ENCODE measurements at regions not wholly inside any gene's neighbourhood (a gene's known extent, or its start where the extent isn't known, plus 50 kb on each side); places are given as distances from the start of the nearest gene placed in this dataset.

DNA sequence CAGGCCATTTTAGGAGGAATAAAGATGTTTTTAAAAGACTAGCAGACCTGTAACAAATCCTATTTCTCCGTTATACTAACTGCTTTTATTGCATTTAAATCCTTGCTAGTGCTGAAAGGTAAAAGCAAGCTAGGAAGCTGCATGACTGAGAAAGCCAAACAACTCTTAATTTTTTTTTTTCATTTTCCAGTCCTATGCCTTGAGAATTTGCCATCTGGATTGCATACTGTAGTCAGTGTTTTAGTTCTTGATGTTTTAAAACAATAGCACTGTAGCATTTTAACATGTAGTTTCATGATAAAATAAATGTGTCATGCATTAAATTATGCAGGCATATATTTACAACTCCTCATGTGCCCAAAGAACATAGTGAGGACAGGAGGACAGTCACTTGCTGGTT, 108.4 kb upstream of the FGF10 start:
- Mint-ChIP-seq H3K36me3 (ENCODE audit: insufficient read depth, unreplicated experiment) (no peaks in the 10 kb centered on the region), H3K4me3 (ENCODE audit: unreplicated experiment) (no peak overlapping the region), H3K27me3 (ENCODE audit: insufficient read depth, unreplicated experiment) (no peaks in the 10 kb centered on the region), H3K9me3 (ENCODE audit: unreplicated experiment) (peaks cover 7% of the 10 kb centered on the region), H3K4me1 (ENCODE audit: low read depth, unreplicated experiment) (no peaks in the 10 kb centered on the region), H3K27ac (ENCODE audit: unreplicated experiment) (no peak overlapping the region)
- no peaks in the 10 kb centered on the region for H3K4me1 ChIP-seq
- no TSS peak for BruUV-seq (replicated peaks)
- H3K9me3 ChIP-seq, result no peaks in the 10 kb centered on the region
- no peak for DNase-seq
- intact Hi-C loops (cut with micrococcal nuclease; ENCODE audit: unreplicated experiment), result no loop called here
- H3K36me3 ChIP-seq (ENCODE audit: control insufficient read depth, insufficient read depth, low read length), result no peaks in the 10 kb centered on the region
- ChIA-PET CTCF (no interaction called here), POLR2A (no interaction called here)
- TF ChIP-seq, protein P1, sequence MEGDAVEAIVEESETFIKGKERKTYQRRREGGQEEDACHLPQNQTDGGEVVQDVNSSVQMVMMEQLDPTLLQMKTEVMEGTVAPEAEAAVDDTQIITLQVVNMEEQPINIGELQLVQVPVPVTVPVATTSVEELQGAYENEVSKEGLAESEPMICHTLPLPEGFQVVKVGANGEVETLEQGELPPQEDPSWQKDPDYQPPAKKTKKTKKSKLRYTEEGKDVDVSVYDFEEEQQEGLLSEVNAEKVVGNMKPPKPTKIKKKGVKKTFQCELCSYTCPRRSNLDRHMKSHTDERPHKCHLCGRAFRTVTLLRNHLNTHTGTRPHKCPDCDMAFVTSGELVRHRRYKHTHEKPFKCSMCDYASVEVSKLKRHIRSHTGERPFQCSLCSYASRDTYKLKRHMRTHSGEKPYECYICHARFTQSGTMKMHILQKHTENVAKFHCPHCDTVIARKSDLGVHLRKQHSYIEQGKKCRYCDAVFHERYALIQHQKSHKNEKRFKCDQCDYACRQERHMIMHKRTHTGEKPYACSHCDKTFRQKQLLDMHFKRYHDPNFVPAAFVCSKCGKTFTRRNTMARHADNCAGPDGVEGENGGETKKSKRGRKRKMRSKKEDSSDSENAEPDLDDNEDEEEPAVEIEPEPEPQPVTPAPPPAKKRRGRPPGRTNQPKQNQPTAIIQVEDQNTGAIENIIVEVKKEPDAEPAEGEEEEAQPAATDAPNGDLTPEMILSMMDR (IDR thresholded peaks at IDR 0.05; ENCODE audit: insufficient read depth in 1 of 2, low read depth in 1 of 2, low read length in 1 of 2, severe bottlenecking in 1 of 2, unreplicated experiment in 1 of 2), result no peak
- no peaks in the 10 kb centered on the region for H3K27me3 ChIP-seq (replicated peaks; ENCODE audit: control insufficient read depth, insufficient read depth, low read length)
- H3K4me3 ChIP-seq (ENCODE audit: low read depth, low read length), result no peak overlapping the region

DNA sequence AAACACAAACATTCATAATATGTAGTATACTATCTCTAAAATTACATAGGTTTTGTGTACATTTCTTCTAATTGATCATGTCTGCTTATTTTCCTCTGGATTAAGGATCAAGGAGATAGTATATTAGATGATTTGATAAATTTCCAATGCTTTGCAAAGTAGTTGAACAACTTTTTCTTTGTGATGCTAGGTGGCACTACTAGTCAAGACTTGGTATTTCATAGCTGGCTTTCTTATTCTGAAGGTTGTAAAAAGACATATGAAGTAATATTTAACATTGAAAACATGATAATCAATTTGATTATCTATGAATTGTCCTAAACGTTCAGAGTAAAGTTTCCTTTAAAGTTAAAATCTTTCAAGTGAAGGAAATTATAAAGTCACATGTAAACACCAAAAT, 106.1 kb upstream of the FGF10 start:
- H3K9me3 ChIP-seq, result no peaks in the 10 kb centered on the region
- no peaks in the 10 kb centered on the region for H3K27me3 ChIP-seq (replicated peaks; ENCODE audit: control insufficient read depth, insufficient read depth, low read length)
- H3K4me3 Mint-ChIP-seq (ENCODE audit: unreplicated experiment), result no peak overlapping the region
- POLR2A ChIA-PET, result no interaction called here
- CTCF ChIA-PET, result no interaction called here
- intact Hi-C loops (cut with micrococcal nuclease; ENCODE audit: unreplicated experiment), result loop anchor here (1.0 kb wide), 1 partner anchor 279 kb away; no protein-coding TSS in a partner anchor
- peaks cover 9% of the 10 kb centered on the region for H3K9me3 Mint-ChIP-seq (ENCODE audit: unreplicated experiment)
- no peak overlapping the region for H3K27ac Mint-ChIP-seq (ENCODE audit: unreplicated experiment)
- TF ChIP-seq, protein P1 (IDR thresholded peaks at IDR 0.05; ENCODE audit: insufficient read depth in 1 of 2, low read depth in 1 of 2, low read length in 1 of 2, severe bottlenecking in 1 of 2, unreplicated experiment in 1 of 2), result no peak
- no peaks in the 10 kb centered on the region for H3K36me3 ChIP-seq (ENCODE audit: control insufficient read depth, insufficient read depth, low read length)
- DNase-seq, result no peak
- H3K27me3 Mint-ChIP-seq (ENCODE audit: insufficient read depth, unreplicated experiment), result no peaks in the 10 kb centered on the region
- H3K4me1 Mint-ChIP-seq (ENCODE audit: low read depth, unreplicated experiment), result no peaks in the 10 kb centered on the region
- H3K4me3 ChIP-seq (ENCODE audit: low read depth, low read length), result no peak overlapping the region
- no TSS peak for BruUV-seq (replicated peaks)
- no peaks in the 10 kb centered on the region for H3K36me3 Mint-ChIP-seq (ENCODE audit: insufficient read depth, unreplicated experiment)
- no peaks in the 10 kb centered on the region for H3K4me1 ChIP-seq

DNA sequence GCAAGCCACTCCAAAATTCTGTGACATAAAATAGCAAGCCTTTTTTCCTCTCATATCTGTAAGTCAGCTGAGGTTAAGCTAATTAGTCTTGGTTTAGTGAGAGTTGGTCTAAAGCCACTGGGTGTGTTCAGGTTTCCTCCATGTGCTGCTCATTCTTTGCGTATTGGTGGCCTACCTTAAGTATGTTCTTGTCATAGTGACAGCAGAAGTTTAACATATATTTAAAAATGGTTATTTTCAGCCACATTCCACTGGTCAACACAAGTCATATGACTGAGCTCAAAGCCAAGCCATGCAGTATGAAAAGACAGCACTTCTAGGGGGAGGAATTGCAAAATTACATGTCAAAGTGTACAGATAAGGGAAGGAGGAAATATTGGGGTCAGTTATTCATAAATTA, 100.5 kb upstream of the FGF10 start:
- Mint-ChIP-seq H3K4me1 (ENCODE audit: low read depth, unreplicated experiment) (no peaks in the 10 kb centered on the region), H3K27me3 (ENCODE audit: insufficient read depth, unreplicated experiment) (no peaks in the 10 kb centered on the region), H3K9me3 (ENCODE audit: unreplicated experiment) (peaks cover 9% of the 10 kb centered on the region), H3K36me3 (ENCODE audit: insufficient read depth, unreplicated experiment) (no peaks in the 10 kb centered on the region), H3K27ac (ENCODE audit: unreplicated experiment) (no peak overlapping the region), H3K4me3 (ENCODE audit: unreplicated experiment) (no peak overlapping the region)
- TF ChIP-seq, protein P1 (IDR thresholded peaks at IDR 0.05; ENCODE audit: insufficient read depth in 1 of 2, low read depth in 1 of 2, low read length in 1 of 2, severe bottlenecking in 1 of 2, unreplicated experiment in 1 of 2), result no peak
- DNase-seq, result no peak
- no TSS peak for BruUV-seq (replicated peaks)
- Histone ChIP-seq H3K4me3 (ENCODE audit: low read depth, low read length) (no peak overlapping the region), H3K27me3 (replicated peaks; ENCODE audit: control insufficient read depth, insufficient read depth, low read length) (no peaks in the 10 kb centered on the region), H3K9me3 (no peaks in the 10 kb centered on the region), H3K36me3 (ENCODE audit: control insufficient read depth, insufficient read depth, low read length) (no peaks in the 10 kb centered on the region), H3K4me1 (no peaks in the 10 kb centered on the region)
- ChIA-PET CTCF (no interaction called here), POLR2A (no interaction called here)
- intact Hi-C loops (cut with micrococcal nuclease; ENCODE audit: unreplicated experiment), result no loop called here

Measured in Caco-2 (cell line).